ENCODE measurements at regions not wholly inside any gene's neighbourhood (a gene's known extent, or its start where the extent isn't known, plus 50 kb on each side); places are given as distances from the start of the nearest gene placed in this dataset.
"Not testable (repeated sequence)": the region's sequence is repeated elsewhere in the genome, so short reads cannot be mapped to it uniquely, and the experiment has no call there.

DNA sequence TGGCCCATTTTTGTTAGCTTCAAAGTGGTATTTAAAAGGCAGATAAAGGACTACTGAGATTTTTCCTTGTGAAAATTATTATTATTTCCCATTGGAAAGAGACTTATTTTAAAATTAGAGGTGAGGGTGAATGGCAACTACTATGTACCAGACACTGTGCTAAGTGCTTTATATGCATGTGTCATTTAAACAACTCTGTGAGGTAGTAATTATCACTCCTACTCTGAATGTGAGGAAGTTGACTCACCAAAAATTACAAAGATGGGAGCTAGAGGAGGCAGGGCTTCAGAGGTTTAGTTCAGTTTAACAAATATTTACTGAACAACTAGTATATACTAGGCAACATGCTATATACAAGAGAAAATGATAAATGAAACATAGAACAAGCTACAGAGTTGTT is 78.2 kb downstream of the MSL3 start:
- DNase-seq (ENCODE audit: low read depth in 2 of 2), result no peak

DNA sequence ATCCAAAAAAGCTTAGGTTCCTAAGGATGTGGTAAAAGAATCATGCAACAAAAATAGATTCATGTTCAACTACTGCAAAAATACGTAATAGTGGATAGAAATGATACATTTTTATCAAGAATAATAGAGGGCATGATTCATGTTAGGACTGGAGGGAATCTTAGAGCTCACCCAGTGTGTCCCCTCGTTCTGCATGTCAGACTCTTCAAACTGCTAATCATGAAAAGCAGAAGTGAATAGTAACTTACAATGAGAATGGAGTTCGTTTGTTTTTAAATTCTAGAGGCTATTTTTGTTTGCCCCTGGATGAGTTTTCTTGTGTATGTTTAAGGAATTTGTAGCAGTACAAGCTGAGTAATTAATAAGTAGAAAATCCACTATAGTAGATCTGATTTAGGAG is 79.4 kb downstream of the MSL3 start:
- DNase-seq (ENCODE audit: low read depth in 2 of 2), result no peak

GRCh38 chrX:11864171-11864570 is 106.1 kb downstream of the MSL3 start:
- DNase-seq (ENCODE audit: low read depth in 2 of 2), result no peak

DNA sequence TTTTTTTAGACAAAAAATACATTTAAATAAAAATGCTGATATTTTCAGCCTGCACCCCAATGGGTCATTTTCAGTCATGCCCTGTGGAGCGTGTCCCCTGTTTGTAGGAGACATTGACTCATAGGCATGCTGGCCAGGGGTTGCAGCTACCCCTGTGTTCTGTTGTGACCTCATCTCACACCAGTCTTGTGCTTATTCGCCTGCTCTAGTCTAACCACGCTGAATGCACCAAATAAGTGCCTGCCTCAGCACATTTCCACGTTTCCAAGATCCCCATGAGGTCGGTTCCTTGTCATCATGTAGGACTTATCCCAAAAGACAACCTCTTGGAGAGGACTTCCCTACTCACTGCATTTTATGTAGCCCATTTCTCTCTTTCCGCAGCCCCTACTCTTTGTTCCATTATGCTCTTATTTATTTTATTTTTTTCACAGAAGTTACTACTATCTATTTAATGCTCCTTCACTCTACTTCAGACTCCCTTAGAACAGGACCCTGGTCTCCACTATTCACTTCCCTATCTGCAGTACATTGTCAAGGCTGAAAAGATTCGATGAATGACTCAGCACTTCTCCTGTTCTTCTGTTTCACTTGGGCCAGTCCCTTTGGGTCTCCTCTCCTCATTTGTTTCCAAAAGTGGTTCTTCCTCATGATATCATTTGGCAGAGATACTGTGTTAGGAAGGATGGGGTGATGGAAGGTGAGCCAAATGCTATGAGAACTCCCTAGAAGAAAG is 109.7 kb downstream of the MSL3 start:
- no peak for DNase-seq (ENCODE audit: low read depth in 2 of 2)

- no peak for DNase-seq (ENCODE audit: low read depth in 2 of 2)
Observed at GRCh38 chrX:11870789-11871188, 112.8 kb downstream of the MSL3 start.

GRCh38 chrX:11881485-11882170 is 123.6 kb downstream of the MSL3 start:
- DNase-seq (ENCODE audit: low read depth in 2 of 2), result no peak

DNA sequence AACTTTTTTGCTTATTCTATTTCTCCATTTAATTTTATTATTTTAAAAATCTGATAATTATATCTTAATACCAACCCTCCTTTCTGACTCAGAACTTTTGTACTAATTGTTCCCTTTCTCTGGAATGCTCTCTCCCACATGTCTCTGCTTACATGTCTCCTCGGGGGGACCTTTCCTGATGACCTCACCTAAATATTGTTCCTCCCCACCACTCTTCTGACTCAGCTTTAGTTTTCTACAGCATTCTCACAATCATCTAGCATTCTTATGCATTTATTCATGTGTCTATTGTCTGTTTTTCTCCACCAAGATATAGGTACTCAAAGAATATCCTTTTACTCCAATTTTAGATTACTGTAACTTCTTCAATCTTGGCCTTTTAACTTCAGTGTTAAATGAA is 128.7 kb downstream of the MSL3 start:
- DNase-seq (ENCODE audit: low read depth in 2 of 2), result no peak

DNA sequence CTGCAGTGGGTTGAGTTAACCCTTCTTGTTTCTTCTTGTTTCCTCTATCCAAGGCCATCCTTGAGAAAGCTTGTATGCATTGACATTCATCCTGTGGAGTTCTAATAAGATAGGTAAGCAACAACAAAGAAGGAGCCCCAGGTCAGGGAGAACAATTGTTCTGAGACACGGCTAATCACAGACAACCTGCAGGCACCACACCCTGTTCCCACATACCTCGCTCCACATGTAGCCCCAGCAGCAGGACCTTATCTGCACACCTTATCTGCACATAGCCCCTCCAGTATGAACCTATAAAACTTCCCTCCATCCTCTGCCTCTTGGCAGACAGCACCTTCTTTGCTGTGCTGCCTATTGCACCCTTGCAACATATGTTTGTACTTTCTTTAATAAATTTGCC is 129.1 kb downstream of the MSL3 start:
- no peak for DNase-seq (ENCODE audit: low read depth in 2 of 2)

GRCh38 chrX:11888421-11888820 is 130.4 kb downstream of the MSL3 start:
- DNase-seq (ENCODE audit: low read depth in 2 of 2), result no peak

DNA sequence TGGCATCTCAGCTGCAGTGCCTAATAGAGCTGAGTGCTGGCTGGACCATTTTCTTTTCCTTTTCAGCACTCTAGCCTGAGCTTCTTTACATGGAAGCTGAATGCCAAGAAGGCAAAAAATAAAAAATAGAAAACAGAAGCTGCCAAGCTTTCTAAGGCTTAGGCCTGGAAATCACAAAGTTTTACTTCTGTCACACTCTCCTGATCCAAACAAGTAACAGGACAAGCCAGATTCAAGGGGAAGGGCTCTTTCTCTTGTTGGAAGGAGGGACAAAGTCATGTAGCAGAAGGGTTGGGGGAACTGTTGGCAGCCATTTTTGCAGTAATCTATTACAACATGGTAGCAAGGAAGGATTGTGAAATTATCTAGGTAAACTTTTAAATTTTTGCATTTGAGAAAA is 131.8 kb downstream of the MSL3 start:
- no peak for DNase-seq (ENCODE audit: low read depth in 2 of 2)

- no peak for DNase-seq (ENCODE audit: low read depth in 2 of 2)
Observed at GRCh38 chrX:11890836-11891514, 132.9 kb downstream of the MSL3 start.

DNA sequence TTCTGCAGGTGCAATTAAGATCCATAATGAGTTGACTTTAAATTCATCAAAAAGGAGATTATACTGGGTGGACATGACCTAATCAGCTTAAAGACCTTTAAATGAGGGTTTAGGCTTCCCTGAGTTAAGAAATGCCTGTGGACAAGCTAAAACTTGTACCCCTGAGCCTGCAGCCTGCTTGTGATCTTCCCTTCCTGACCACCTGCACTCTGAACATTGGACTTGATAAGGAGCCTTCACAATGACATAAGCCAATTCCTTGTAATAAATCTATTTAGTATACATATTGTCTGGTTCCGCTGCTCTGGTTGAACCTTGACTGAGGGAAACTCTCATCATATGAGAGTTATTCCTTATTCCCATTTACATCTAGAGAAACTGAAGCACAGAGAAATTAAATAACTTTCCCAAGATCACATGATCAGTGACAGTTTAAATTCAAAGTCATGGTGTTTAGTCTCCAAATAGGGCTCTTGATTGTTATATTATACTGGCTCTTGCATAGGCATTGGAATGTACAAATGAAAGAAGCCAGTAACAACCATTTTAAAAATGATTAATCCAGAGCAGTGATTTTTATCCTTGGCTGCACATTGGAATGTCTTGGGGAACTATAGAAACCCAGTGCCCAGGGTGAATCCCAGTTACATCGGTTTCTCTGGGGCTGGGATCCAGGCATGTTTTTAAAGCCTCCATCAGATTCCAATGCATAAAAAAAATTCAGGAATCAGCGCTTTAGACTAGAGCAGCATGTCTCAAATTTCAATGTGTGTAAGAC is 136.1 kb downstream of the MSL3 start:
- DNase-seq (ENCODE audit: low read depth in 2 of 2), result no peak

- no peak for DNase-seq (ENCODE audit: low read depth in 2 of 2)
Observed at GRCh38 chrX:11899091-11899490, 141.1 kb downstream of the MSL3 start.

GRCh38 chrX:11905933-11906332 is 147.9 kb downstream of the MSL3 start:
- not testable (repeated sequence) for DNase-seq (ENCODE audit: low read depth in 2 of 2)

GRCh38 chrX:11908371-11908770 is 150.3 kb downstream of the MSL3 start:
- DNase-seq (ENCODE audit: low read depth in 2 of 2), result no peak

DNA sequence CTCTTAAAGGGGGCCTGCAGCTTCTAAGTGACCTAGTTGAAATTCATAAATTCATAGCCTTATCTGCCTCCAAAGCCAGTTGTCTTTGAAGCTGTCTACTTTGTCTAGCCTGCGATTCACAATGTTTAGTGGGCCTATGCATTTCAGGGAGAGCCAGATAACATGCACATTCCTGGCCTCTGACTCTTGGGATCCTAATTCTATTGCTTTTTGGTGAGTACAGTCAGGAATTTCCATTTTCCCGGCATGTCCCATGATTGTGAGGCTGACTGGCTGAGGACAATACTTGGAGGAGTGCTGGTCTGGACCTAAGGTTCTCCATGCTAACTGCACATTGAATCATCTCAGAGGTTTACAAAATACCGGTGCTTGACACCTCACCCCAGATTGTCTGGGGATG is 155.0 kb downstream of the MSL3 start:
- no peak for DNase-seq (ENCODE audit: low read depth in 2 of 2)

DNA sequence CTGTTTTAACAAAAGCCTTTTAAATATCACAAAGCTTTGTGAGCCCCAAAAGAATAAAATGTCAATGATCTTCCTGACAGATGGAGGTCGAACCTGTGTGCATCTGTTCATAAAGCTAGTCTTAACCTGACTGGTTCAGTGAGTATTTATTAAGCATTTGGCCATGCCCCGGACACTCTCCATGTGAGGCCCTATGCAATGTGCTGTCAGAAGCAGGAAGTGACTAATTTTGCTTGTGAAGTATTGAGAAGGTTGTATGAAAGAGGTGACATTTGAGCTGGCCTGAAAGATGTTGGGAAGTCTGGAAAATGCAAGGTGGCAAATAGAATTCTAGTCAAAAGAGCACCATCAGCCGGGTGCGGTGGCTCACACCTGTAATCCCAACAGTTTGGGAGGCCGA is 171.4 kb downstream of the MSL3 start:
- DNase-seq (ENCODE audit: low read depth in 2 of 2), result no peak

- DNase-seq (ENCODE audit: low read depth in 2 of 2), result no peak
Observed at GRCh38 chrX:11932423-11932822, 174.4 kb downstream of the MSL3 start.

GRCh38 chrX:11934089-11934488 is 176.1 kb downstream of the MSL3 start:
- no peak for DNase-seq (ENCODE audit: low read depth in 2 of 2)

- DNase-seq (ENCODE audit: low read depth in 2 of 2), result no peak
Observed at GRCh38 chrX:11941571-11941970, 183.5 kb downstream of the MSL3 start.

DNA sequence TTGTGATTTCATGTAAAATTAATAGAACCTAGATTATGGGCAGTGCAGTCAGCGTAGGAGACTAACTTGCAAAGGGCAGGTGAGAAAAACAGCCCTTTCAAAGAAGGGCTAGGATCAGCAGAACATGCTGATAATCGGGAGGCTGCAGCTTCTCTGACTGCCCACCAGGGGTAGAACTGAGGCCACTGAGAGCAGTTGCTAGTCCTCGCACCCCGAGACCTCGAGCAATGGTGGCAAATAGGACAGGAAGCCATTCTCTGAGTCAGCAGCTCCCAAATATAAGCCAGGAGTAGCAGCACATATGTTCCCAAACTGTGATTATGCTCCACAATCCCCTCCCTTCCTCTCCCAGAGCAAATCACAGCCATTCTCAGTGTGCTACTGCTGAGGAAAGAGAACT is 186.5 kb downstream of the MSL3 start:
- DNase-seq (ENCODE audit: low read depth in 2 of 2), result peak in 1 of 2 experiments; percentile 0

- DNase-seq (ENCODE audit: low read depth in 2 of 2), result no peak
Observed at GRCh38 chrX:11949291-11949690, 189.0 kb upstream of the FRMPD4 start.

Measured in stimulated activated CD4-positive, alpha-beta T cell treated with anti-CD3 and anti-CD28 coated beads, Interleukin-12 subunit alpha, Interleukin-12 subunit beta, amount 100 ng/mL, for 24 hours (primary cell).